ENCODE measurements at regions not wholly inside any gene's neighbourhood (a gene's known extent, or its start where the extent isn't known, plus 50 kb on each side); places are given as distances from the start of the nearest gene placed in this dataset.

- no peak for TF ChIP-seq CTCF (IDR thresholded peaks at IDR 0.05)
Measured at GRCh38 chr11:91124363-91124762, 901.5 kb upstream of the CHORDC1 start.

GRCh38 chr11:91115116-91115515 is 892.3 kb upstream of the CHORDC1 start:
- no peak for TF ChIP-seq CTCF (IDR thresholded peaks at IDR 0.05)

GRCh38 chr11:91104237-91104636 is 881.4 kb upstream of the CHORDC1 start:
- no peak for TF ChIP-seq CTCF (IDR thresholded peaks at IDR 0.05)

- no peak for TF ChIP-seq CTCF (IDR thresholded peaks at IDR 0.05)
Measured at GRCh38 chr11:91100427-91100826, 877.6 kb upstream of the CHORDC1 start.

GRCh38 chr11:91097083-91097482 is 874.2 kb upstream of the CHORDC1 start:
- TF ChIP-seq CTCF (IDR thresholded peaks at IDR 0.05) = no peak

- no peak for TF ChIP-seq CTCF (IDR thresholded peaks at IDR 0.05)
Measured at GRCh38 chr11:91093141-91093540, 870.3 kb upstream of the CHORDC1 start.

- no peak for TF ChIP-seq CTCF (IDR thresholded peaks at IDR 0.05)
Measured at GRCh38 chr11:91091563-91091962, 868.7 kb upstream of the CHORDC1 start.

GRCh38 chr11:91086028-91086427 is 863.2 kb upstream of the CHORDC1 start:
- no peak for TF ChIP-seq CTCF (IDR thresholded peaks at IDR 0.05)

Data from LNCAP (cell line).